Endothelial cell (in vitro differentiated cells): ENCODE measurements at regions not wholly inside any gene's neighbourhood (a gene's known extent, or its start where the extent isn't known, plus 50 kb on each side); places are given as distances from the start of the nearest gene placed in this dataset.

Experiments
- DNase-seq: peaks from one replicate; pipeline ENCODE4 v3.0.0; 2021; ENCODE audit warnings: low spot score
- H3K27ac Mint-ChIP-seq: one replicate; pipeline ENCODE4 v1.8.0; 2021; ENCODE audit warnings: mixed read lengths, inconsistent platforms; ENCODE audit not compliant: unreplicated experiment
- H3K27me3 Mint-ChIP-seq: one replicate; pipeline ENCODE4 v1.8.0; 2021; ENCODE audit warnings: mild to moderate bottlenecking, moderate library complexity, mixed read lengths, inconsistent platforms; ENCODE audit not compliant: unreplicated experiment
- H3K36me3 Mint-ChIP-seq: one replicate; pipeline ENCODE4 v1.8.0; 2021; ENCODE audit warnings: mild to moderate bottlenecking, low read depth, mixed read lengths, inconsistent platforms; ENCODE audit not compliant: unreplicated experiment
- H3K4me1 Mint-ChIP-seq: one replicate; pipeline ENCODE4 v1.8.0; 2021; ENCODE audit warnings: mild to moderate bottlenecking, mixed read lengths, inconsistent platforms; ENCODE audit not compliant: unreplicated experiment
- H3K4me3 Mint-ChIP-seq: one replicate; pipeline ENCODE4 v1.8.0; 2021; ENCODE audit warnings: mild to moderate bottlenecking, mixed read lengths, inconsistent platforms; ENCODE audit not compliant: unreplicated experiment
- H3K9me3 Mint-ChIP-seq: one replicate; pipeline ENCODE4 v1.8.0; 2021; ENCODE audit warnings: mixed read lengths, inconsistent platforms; ENCODE audit not compliant: unreplicated experiment
- TF ChIP-seq, protein P1 (sequence below): fragments of 200-600 bp; sonication (generic); IDR thresholded peaks from one replicate; pipeline ENCODE4 v1.5.0; 2021; ENCODE audit warnings: antibody characterized with exemption; ENCODE audit not compliant: unreplicated experiment

GRCh38 chrX:16042980-16043379 lies 80.4 kb upstream of the GRPR start:
- TF ChIP-seq, protein P1, sequence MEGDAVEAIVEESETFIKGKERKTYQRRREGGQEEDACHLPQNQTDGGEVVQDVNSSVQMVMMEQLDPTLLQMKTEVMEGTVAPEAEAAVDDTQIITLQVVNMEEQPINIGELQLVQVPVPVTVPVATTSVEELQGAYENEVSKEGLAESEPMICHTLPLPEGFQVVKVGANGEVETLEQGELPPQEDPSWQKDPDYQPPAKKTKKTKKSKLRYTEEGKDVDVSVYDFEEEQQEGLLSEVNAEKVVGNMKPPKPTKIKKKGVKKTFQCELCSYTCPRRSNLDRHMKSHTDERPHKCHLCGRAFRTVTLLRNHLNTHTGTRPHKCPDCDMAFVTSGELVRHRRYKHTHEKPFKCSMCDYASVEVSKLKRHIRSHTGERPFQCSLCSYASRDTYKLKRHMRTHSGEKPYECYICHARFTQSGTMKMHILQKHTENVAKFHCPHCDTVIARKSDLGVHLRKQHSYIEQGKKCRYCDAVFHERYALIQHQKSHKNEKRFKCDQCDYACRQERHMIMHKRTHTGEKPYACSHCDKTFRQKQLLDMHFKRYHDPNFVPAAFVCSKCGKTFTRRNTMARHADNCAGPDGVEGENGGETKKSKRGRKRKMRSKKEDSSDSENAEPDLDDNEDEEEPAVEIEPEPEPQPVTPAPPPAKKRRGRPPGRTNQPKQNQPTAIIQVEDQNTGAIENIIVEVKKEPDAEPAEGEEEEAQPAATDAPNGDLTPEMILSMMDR: no peak
- no peaks in the 10 kb centered on the region for H3K4me1 Mint-ChIP-seq
- no peaks in the 10 kb centered on the region for H3K9me3 Mint-ChIP-seq
- no peak for DNase-seq
- no peak overlapping the region for H3K27ac Mint-ChIP-seq
- H3K4me3 Mint-ChIP-seq: no peak overlapping the region
- H3K27me3 Mint-ChIP-seq: no peaks in the 10 kb centered on the region
- no peaks in the 10 kb centered on the region for H3K36me3 Mint-ChIP-seq

DNA sequence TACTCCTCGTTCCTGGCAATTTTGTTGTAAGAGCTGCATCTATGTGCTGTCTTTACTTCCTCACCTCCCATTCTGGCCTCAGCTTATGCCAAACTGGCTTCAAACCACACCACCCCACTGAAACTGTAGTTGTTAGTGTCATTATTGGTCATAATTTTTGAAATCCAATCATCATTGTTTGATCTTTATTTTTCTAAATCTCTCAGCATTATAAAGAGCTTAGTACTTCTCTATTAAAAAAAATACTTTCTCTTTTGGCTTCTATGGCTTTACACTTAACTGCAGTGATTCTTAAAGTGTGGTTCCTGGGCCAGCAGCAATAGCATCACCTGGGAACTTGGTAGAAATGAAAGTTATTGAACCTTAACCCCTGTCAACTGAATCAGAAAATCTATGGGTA lies 83.5 kb upstream of the GRPR start:
- DNase-seq: no peak
- TF ChIP-seq, protein P1: no peak
- Mint-ChIP-seq H3K27me3 (no peaks in the 10 kb centered on the region), H3K4me1 (peaks cover 5% of the 10 kb centered on the region), H3K9me3 (no peaks in the 10 kb centered on the region), H3K4me3 (no peak overlapping the region), H3K27ac (no peak overlapping the region), H3K36me3 (no peaks in the 10 kb centered on the region)

DNA sequence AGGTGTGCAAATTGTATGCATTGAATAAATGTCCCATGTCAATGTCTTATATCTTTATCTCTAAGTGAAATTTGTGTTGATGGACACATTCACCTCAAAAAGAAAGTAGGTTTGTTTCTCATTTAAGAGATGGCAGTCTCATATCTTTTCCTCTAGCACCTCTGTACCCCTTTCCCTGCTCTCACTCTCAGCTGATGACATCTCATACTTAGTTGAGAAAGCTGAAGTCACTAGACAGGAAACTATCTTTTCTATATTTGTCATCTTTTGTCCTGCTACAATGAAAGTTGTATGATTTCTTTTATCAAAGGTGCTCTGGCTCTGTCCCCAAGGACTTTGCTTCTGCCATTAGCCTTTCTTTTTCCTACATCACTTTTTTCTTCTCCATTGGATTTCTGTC lies 84.0 kb upstream of the GRPR start:
- Mint-ChIP-seq H3K27me3 (no peaks in the 10 kb centered on the region), H3K4me3 (no peak overlapping the region), H3K4me1 (peaks cover 5% of the 10 kb centered on the region), H3K9me3 (no peaks in the 10 kb centered on the region), H3K36me3 (no peaks in the 10 kb centered on the region), H3K27ac (no peak overlapping the region)
- TF ChIP-seq, protein P1: no peak
- DNase-seq: no peak

- Mint-ChIP-seq H3K9me3 (no peaks in the 10 kb centered on the region), H3K27me3 (no peaks in the 10 kb centered on the region), H3K4me1 (peaks cover 13% of the 10 kb centered on the region), H3K4me3 (no peak overlapping the region), H3K36me3 (no peaks in the 10 kb centered on the region), H3K27ac (no peak overlapping the region)
- no peak for DNase-seq
- TF ChIP-seq, protein P1: no peak
Measured at GRCh38 chrX:16033331-16033730, 90.0 kb upstream of the GRPR start.

DNA sequence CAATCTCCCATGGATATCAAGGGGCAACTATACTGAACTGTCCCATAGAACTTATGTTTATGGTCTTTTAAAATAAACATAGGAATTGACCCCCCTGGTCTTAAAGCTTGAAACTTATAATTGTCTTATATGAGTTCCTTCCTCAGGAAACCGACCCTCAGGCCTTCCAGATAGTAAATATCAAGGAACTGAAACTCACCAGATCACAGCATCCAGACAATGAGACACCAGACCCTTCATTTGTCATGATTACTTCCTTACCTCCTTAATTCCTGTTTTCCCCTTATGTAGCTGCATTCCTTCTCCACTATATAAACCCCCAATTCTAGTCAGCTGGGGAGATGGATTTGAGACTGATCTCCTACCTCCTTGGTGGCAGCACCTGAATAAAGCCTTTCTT lies 94.8 kb upstream of the GRPR start:
- Mint-ChIP-seq H3K9me3 (no peaks in the 10 kb centered on the region), H3K4me3 (no peak overlapping the region), H3K36me3 (no peaks in the 10 kb centered on the region), H3K27me3 (no peaks in the 10 kb centered on the region), H3K4me1 (peaks cover 9% of the 10 kb centered on the region), H3K27ac (no peak overlapping the region)
- no peak for DNase-seq
- TF ChIP-seq, protein P1: no peak
